ENCODE measurements at regions not wholly inside any gene's neighbourhood (a gene's known extent, or its start where the extent isn't known, plus 50 kb on each side); places are given as distances from the start of the nearest gene placed in this dataset.

GRCh38 chr6:169046483-169047192 lies 207.0 kb downstream of the THBS2 start:
- in situ Hi-C loops (cut with MboI; ENCODE audit: low sequenced_read_pairs), result no loop called here
- Histone ChIP-seq H4K5ac (ENCODE audit: low read depth, low read length) (no peak overlapping the region), H3K79me1 (ENCODE audit: low read depth in 1 of 2, low read length in 2 of 2) (no peaks in the 10 kb centered on the region), H2AFZ (replicated peaks; ENCODE audit: low read length, poor library complexity) (no peak overlapping the region), H3K14ac (replicated peaks; ENCODE audit: low read depth, low read length) (no peak overlapping the region), H3K18ac (ENCODE audit: low read depth, low read length) (no peak overlapping the region), H3K27me3 (ENCODE audit: control insufficient read depth, insufficient read depth, low read length) (no peaks in the 10 kb centered on the region), H2BK120ac (ENCODE audit: low read depth, low read length) (no peak overlapping the region), H2BK15ac (ENCODE audit: low read depth, low read length) (no peak overlapping the region), H2BK20ac (ENCODE audit: low read depth, low read length) (no peak overlapping the region), H2BK5ac (ENCODE audit: low read depth, low read length, poor library complexity, severe bottlenecking) (no peak overlapping the region), H3K4ac (ENCODE audit: low read depth, low read length) (no peak overlapping the region), H3K9me3 (ENCODE audit: control insufficient read depth, insufficient read depth, low read length) (no peaks in the 10 kb centered on the region), H3K23ac (ENCODE audit: low read depth, low read length) (no peak overlapping the region), H3K9ac (ENCODE audit: low read depth, low read length) (no peak overlapping the region), H4K91ac (ENCODE audit: insufficient read depth, low read depth, low read length) (no peak overlapping the region), H3K27ac (ENCODE audit: insufficient read depth, low read length) (no peak overlapping the region), H3K4me1 (ENCODE audit: control insufficient read depth, insufficient read depth, low read length) (no peaks in the 10 kb centered on the region), H4K20me1 (ENCODE audit: insufficient read depth, low read length) (no peaks in the 10 kb centered on the region), H3K4me3 (ENCODE audit: insufficient read depth, low read depth, low read length) (no peak overlapping the region), H3K4me2 (ENCODE audit: low read depth, low read length) (no peak overlapping the region), H3K36me3 (ENCODE audit: control insufficient read depth, insufficient read depth, low read length) (no peaks in the 10 kb centered on the region), H3K9me1 (ENCODE audit: insufficient read depth, low read length) (no peaks in the 10 kb centered on the region), H2AK5ac (ENCODE audit: low read depth, low read length) (no peak overlapping the region), H2AK9ac (replicated peaks; ENCODE audit: low read depth, low read length, poor library complexity) (no peak overlapping the region), H3K56ac (ENCODE audit: extremely low read depth, insufficient read depth, low read length) (no peak overlapping the region), H4K8ac (ENCODE audit: low read depth in 2 of 2, low read length in 2 of 2) (no peak overlapping the region)
- dilution Hi-C loops (cut with HindIII; ENCODE audit: low sequenced_read_pairs, unreplicated experiment), result no loop called here
- DNase-seq, result peak; percentile 56
- CTCF ChIA-PET, result no interaction called here
- intact Hi-C loops (cut with micrococcal nuclease), result no loop called here
- 67% methylated on average over 3 of the region's 10 CpGs; no CpG with 5 or more reads in 1 of the 2 experiments for WGBS, 2 experiments (ENCODE audit: extremely low coverage in 2 of 2, insufficient read length in 1 of 2)
- no TSS peak for BruUV-seq (replicated peaks)
- ATAC-seq (ENCODE audit: low read depth), result peak; percentile 61
- TF ChIP-seq MAFK (IDR thresholded peaks at IDR 0.05; ENCODE audit: low read depth, low read length) (no peak), SMC3 (IDR thresholded peaks at IDR 0.05; ENCODE audit: low read depth, low read length) (no peak), RAD21 (IDR thresholded peaks at IDR 0.05; ENCODE audit: low read length) (no peak)
- TF ChIP-seq, protein P1, sequence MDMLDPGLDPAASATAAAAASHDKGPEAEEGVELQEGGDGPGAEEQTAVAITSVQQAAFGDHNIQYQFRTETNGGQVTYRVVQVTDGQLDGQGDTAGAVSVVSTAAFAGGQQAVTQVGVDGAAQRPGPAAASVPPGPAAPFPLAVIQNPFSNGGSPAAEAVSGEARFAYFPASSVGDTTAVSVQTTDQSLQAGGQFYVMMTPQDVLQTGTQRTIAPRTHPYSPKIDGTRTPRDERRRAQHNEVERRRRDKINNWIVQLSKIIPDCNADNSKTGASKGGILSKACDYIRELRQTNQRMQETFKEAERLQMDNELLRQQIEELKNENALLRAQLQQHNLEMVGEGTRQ (IDR thresholded peaks at IDR 0.05; ENCODE audit: low read depth, low read length), result no peak
- POLR2A ChIA-PET (ENCODE audit: unreplicated experiment), result no interaction called here
